Tibial nerve (tissue), 4 donors: ENCODE measurements at regions not wholly inside any gene's neighbourhood (a gene's known extent, or its start where the extent isn't known, plus 50 kb on each side); places are given as distances from the start of the nearest gene placed in this dataset.

Experiments used
- DNase-seq, 2 donors: peaks; one replicate each; pipeline ENCODE4 v3.0.0-alpha.2; 2019; ENCODE audit warnings: low spot score in 2 of 2
- H3K27ac ChIP-seq, 4 donors: fragments of 200-600 bp; sonication (generic) in 3 of 4; one replicate each; pipeline ENCODE4 v1.5.1; 2017 to 2019; ENCODE audit warnings: mild to moderate bottlenecking in 1 of 4
- H3K27me3 ChIP-seq, 2 donors: fragments of 200-600 bp; sonication (generic) in 1 of 2; one replicate each; pipeline versions ENCODE4 v1.5.1 to v1.6.0; 2017 to 2019
- H3K36me3 ChIP-seq, 3 donors: fragments of 200-600 bp; sonication (generic); one replicate each; pipeline ENCODE4 v1.5.1; 2018 to 2019
- H3K4me1 ChIP-seq, 4 donors: fragments of 200-600 bp; sonication (generic) in 3 of 4; one replicate each; pipeline ENCODE4 v1.5.1; 2017 to 2019
- H3K4me3 ChIP-seq, 4 donors: fragments of 200-600 bp; sonication (generic) in 3 of 4; one replicate each; pipeline ENCODE4 v1.5.1; 2017 to 2019; ENCODE audit warnings: mild to moderate bottlenecking in 1 of 4, moderate library complexity in 1 of 4
- H3K9me3 ChIP-seq, 4 donors: fragments of 200-600 bp; sonication (generic) in 3 of 4; one replicate each; pipeline ENCODE4 v1.5.1; 2017 to 2019
- CTCF ChIP-seq, 5 experiments: fragments of 200-600 bp in 3 of 5; fragments of 450-650 bp in 2 of 5; sonication (generic) in 3 of 5; IDR thresholded peaks; one replicate each; pipeline ENCODE4 v1.5.1; 2016 to 2019; ENCODE audit warnings: antibody characterized with exemption in 5 of 5, mild to moderate bottlenecking in 3 of 5, moderate library complexity in 2 of 5
- EP300 ChIP-seq, 2 donors: sonication (generic); formaldehyde crosslinking; IDR thresholded peaks; one replicate each; pipeline ENCODE4 v1.6.1; 2017; ENCODE audit warnings: antibody characterized with exemption in 2 of 2, mild to moderate bottlenecking in 1 of 2
- POLR2A ChIP-seq, 2 donors: fragments of 450-650 bp; IDR thresholded peaks; one replicate each; pipeline ENCODE4 v1.6.1; 2017; ENCODE audit warnings: antibody characterized with exemption in 2 of 2, mild to moderate bottlenecking in 2 of 2, moderate library complexity in 2 of 2
- WGBS, 2 donors: methylation state at CpG; one replicate each; pipeline ENCODE4 v1.1.5; 2018; 5-methylcytosine and 5-hydroxymethylcytosine counted together

DNA sequence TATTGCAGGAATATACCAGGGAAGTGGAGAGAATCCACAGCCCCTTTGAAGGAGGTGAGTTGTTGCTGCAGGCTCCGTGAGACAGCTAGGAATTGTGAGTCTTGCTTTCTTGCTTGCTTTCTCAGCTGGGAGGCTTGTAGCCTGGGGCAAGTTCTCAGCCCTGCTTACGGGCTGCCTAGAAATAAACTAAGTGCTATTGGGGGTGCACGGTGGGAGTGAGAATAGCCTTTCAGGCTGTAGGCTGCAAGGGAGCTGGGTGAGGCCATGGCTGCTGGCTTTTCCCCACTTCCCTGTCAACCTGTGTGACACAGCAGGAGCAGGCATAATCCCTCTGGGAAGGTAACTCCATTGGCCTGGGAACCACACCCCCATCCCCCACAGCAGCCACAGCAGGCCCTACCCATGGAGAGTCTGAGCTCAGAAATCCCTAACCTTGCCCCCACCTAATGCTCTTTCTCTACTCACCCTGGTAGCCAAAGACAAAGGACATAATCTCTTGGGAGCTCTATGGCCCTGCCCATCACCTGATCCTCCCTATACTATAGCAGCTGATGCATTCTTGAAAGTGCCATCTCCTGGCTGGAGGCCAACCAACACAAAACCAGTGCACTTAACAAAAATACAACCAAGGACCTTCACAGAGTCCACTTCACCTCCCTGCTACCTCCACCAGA lies 113.0 kb downstream of the MMRN1 start:
- Histone ChIP-seq H3K27me3 (no peaks in the 10 kb centered on the region), H3K9me3 (no peaks in the 10 kb centered on the region), H3K27ac (no peak overlapping the region), H3K4me1 (no peaks in the 10 kb centered on the region), H3K36me3 (no peaks in the 10 kb centered on the region), H3K4me3 (no peak overlapping the region)
- DNase-seq, result no peak
- 60 to 63% methylated on average over 3 of the region's 3 CpGs for WGBS, 2 donors
- TF ChIP-seq CTCF (IDR thresholded peaks at IDR 0.05), result no peak
- no peak for TF ChIP-seq POLR2A (IDR thresholded peaks at IDR 0.05)
- no peak for TF ChIP-seq EP300 (IDR thresholded peaks at IDR 0.05)

- Histone ChIP-seq H3K4me1 (no peaks in the 10 kb centered on the region), H3K36me3 (no peaks in the 10 kb centered on the region), H3K27ac (no peak overlapping the region), H3K27me3 (no peaks in the 10 kb centered on the region), H3K4me3 (no peak overlapping the region), H3K9me3 (peaks cover 0 to 2% (median 0%) of the 10 kb centered on the region in 4 donors)
- TF ChIP-seq POLR2A (IDR thresholded peaks at IDR 0.05), result no peak
- no peak for TF ChIP-seq EP300 (IDR thresholded peaks at IDR 0.05)
- no peak for TF ChIP-seq CTCF (IDR thresholded peaks at IDR 0.05)
- 88% methylated on average over 4 of the region's 4 CpGs for WGBS, 2 donors
- DNase-seq, result no peak
These were observed 114.3 kb upstream of the CCSER1 start for GRCh38 chr4:90012918-90013317.

GRCh38 chr4:90024519-90024918 lies 102.7 kb upstream of the CCSER1 start:
- no peaks in the 10 kb centered on the region for H3K9me3 ChIP-seq
- no peaks in the 10 kb centered on the region for H3K36me3 ChIP-seq
- H3K4me1 ChIP-seq, result no peaks in the 10 kb centered on the region
- no peak for DNase-seq
- TF ChIP-seq CTCF (IDR thresholded peaks at IDR 0.05), result no peak
- TF ChIP-seq EP300 (IDR thresholded peaks at IDR 0.05), result no peak
- TF ChIP-seq POLR2A (IDR thresholded peaks at IDR 0.05), result no peak
- H3K4me3 ChIP-seq, result no peak overlapping the region
- WGBS, 2 donors, result 80 to 87% methylated on average over 1 of the region's 1 CpG
- no peaks in the 10 kb centered on the region for H3K27me3 ChIP-seq
- H3K27ac ChIP-seq, result no peak overlapping the region

DNA sequence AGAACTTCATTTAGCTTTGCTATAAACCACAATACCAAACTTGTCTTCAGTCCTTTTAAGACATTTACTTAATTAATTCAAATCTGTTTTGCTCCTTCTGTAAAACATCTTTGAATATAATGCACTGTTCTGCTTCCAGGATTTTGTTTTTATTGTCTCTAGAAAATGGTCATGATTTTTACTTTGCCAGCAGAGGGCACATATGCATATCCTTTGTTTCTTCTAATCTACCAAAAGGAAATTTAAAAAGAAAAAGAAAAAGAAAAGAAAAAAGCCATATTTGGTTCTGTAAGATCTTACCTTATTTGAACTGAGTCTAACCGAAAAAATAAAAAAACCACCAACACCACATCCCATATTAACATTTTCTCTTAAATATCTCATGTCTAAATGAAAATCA lies 101.9 kb upstream of the CCSER1 start:
- TF ChIP-seq CTCF (IDR thresholded peaks at IDR 0.05), result peak in 1 of 5 experiments; percentile 10
- no peak for TF ChIP-seq POLR2A (IDR thresholded peaks at IDR 0.05)
- TF ChIP-seq EP300 (IDR thresholded peaks at IDR 0.05), result no peak
- WGBS, 2 donors, result 47 to 55% methylated on average over 1 of the region's 1 CpG
- H3K27me3 ChIP-seq, result no peaks in the 10 kb centered on the region

DNA sequence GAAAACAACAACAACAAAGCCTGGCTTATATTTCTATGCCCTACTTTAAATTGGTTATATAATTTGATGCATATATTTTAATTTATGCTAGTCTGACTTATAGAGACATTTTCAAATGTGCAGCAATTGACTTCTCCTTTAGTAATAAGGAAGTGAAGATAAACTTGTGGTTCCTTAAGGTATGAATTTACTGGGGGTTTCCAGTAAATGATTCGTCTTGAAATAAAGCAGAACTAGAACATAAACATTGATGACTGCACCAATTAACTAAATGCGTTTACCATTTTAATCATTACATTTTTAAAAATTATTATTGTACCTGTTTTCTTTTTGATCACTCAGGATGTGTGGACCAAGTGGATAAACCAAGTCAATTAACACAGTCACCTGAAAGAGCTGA lies 99.6 kb upstream of the CCSER1 start:
- H3K27me3 ChIP-seq, result no peaks in the 10 kb centered on the region
- no peak for DNase-seq
- no peaks in the 10 kb centered on the region for H3K9me3 ChIP-seq
- no peaks in the 10 kb centered on the region for H3K36me3 ChIP-seq
- no peak overlapping the region for H3K4me3 ChIP-seq
- H3K4me1 ChIP-seq, result no peaks in the 10 kb centered on the region
- 56 to 76% methylated on average over 2 of the region's 2 CpGs for WGBS, 2 donors
- no peak overlapping the region for H3K27ac ChIP-seq
- TF ChIP-seq POLR2A (IDR thresholded peaks at IDR 0.05) (no peak), CTCF (IDR thresholded peaks at IDR 0.05) (no peak), EP300 (IDR thresholded peaks at IDR 0.05) (no peak)

More for the DNA sequence above, 101.9 kb upstream of the CCSER1 start:
- H3K27ac ChIP-seq, result no peak overlapping the region
- no peaks in the 10 kb centered on the region for H3K36me3 ChIP-seq
- no peak for DNase-seq
- H3K4me1 ChIP-seq, result no peaks in the 10 kb centered on the region
- H3K4me3 ChIP-seq, result no peak overlapping the region
- H3K9me3 ChIP-seq, result no peaks in the 10 kb centered on the region
